Endodermal cell (in vitro differentiated cells): ENCODE measurements at regions not wholly inside any gene's neighbourhood (a gene's known extent, or its start where the extent isn't known, plus 50 kb on each side); places are given as distances from the start of the nearest gene placed in this dataset.

Experiments used
- DNase-seq: peaks from one replicate; pipeline ENCODE4 v3.0.0-alpha.2; 2017
- H3K27ac ChIP-seq: 2 replicates; pipeline ENCODE4 v1.5.1; 2013; ENCODE audit warnings: mild to moderate bottlenecking, low read depth, low read length, moderate library complexity
- H3K27me3 ChIP-seq: 2 replicates; pipeline ENCODE4 v1.6.1; 2013; ENCODE audit warnings: mild to moderate bottlenecking, low read length, moderate library complexity; ENCODE audit not compliant: insufficient read depth, control insufficient read depth, poor library complexity, severe bottlenecking
- H3K36me3 ChIP-seq: 2 replicates; pipeline ENCODE4 v1.7.0; 2013; ENCODE audit warnings: mild to moderate bottlenecking, low read length, moderate library complexity; ENCODE audit not compliant: control insufficient read depth, insufficient read depth
- H3K4me1 ChIP-seq: one replicate; pipeline ENCODE4 v1.7.0; 2013; ENCODE audit warnings: low read length; ENCODE audit not compliant: control insufficient read depth, insufficient read depth
- H3K4me3 ChIP-seq: 2 replicates; pipeline ENCODE4 v1.5.1; 2013; ENCODE audit warnings: mild to moderate bottlenecking, low read length, moderate library complexity
- H3K9ac ChIP-seq: 2 replicates; pipeline ENCODE4 v1.6.1; 2013; ENCODE audit warnings: mild to moderate bottlenecking, low read length, moderate library complexity; ENCODE audit not compliant: poor library complexity, severe bottlenecking; ENCODE audit errors: extremely low read depth
- H3K9me3 ChIP-seq: 2 replicates; pipeline ENCODE4 v1.6.1; 2013; ENCODE audit warnings: mild to moderate bottlenecking, low read length, moderate library complexity; ENCODE audit not compliant: control insufficient read depth
- H3K27ac Mint-ChIP-seq: 2 replicates; pipeline ENCODE4 v1.8.0; 2020; ENCODE audit warnings: mixed read lengths
- H3K27me3 Mint-ChIP-seq: 2 replicates; pipeline ENCODE4 v1.8.0; 2021; ENCODE audit warnings: mild to moderate bottlenecking, mixed read lengths; ENCODE audit not compliant: insufficient read depth
- H3K36me3 Mint-ChIP-seq: 2 replicates; pipeline ENCODE4 v1.8.0; 2020; ENCODE audit warnings: low read depth, mixed read lengths
- H3K4me1 Mint-ChIP-seq: 2 replicates; pipeline ENCODE4 v1.8.0; 2020; ENCODE audit warnings: mixed read lengths
- H3K4me3 Mint-ChIP-seq: 2 replicates; pipeline ENCODE4 v1.8.0; 2020; ENCODE audit warnings: mild to moderate bottlenecking, moderate library complexity, mixed read lengths
- H3K9me3 Mint-ChIP-seq: 2 replicates; pipeline ENCODE4 v1.8.0; 2020; ENCODE audit warnings: mild to moderate bottlenecking, mixed read lengths
- WGBS, 2 experiments: methylation state at CpG; one replicate each; pipeline versions ENCODE4 v1.1.5 to v1.1.7; 2013; ENCODE audit warnings: missing lambda C conversion rate in 2 of 2, mixed read lengths in 1 of 2; ENCODE audit not compliant: insufficient coverage in 1 of 2, insufficient read length in 1 of 2; 5-methylcytosine and 5-hydroxymethylcytosine counted together
- TF ChIP-seq, protein P1 (sequence below): fragments of 200-600 bp; sonication (generic); conservative IDR thresholded peaks from 2 replicates; pipeline ENCODE4 v1.5.0; 2021; ENCODE audit warnings: antibody characterized with exemption, mild to moderate bottlenecking

DNA sequence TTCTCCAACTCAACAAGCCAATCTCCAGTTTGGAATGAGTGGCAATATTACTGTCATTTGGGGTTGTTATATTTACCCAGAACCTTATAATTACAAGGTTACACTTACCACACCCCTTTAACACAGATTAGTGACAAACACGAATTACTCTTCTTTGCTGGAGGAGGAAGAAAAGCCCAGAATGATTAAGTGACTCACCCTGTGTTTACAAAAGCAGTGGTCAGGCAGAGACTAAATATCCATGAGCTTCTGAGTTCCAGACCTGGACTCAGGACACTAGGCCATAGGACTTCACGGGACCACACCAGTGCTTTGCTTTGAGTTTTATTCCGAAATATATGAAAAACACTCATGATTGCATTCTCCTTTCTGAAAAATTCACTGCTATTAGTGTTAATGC lies 370.8 kb downstream of the TLE1 start:
- TF ChIP-seq, protein P1, sequence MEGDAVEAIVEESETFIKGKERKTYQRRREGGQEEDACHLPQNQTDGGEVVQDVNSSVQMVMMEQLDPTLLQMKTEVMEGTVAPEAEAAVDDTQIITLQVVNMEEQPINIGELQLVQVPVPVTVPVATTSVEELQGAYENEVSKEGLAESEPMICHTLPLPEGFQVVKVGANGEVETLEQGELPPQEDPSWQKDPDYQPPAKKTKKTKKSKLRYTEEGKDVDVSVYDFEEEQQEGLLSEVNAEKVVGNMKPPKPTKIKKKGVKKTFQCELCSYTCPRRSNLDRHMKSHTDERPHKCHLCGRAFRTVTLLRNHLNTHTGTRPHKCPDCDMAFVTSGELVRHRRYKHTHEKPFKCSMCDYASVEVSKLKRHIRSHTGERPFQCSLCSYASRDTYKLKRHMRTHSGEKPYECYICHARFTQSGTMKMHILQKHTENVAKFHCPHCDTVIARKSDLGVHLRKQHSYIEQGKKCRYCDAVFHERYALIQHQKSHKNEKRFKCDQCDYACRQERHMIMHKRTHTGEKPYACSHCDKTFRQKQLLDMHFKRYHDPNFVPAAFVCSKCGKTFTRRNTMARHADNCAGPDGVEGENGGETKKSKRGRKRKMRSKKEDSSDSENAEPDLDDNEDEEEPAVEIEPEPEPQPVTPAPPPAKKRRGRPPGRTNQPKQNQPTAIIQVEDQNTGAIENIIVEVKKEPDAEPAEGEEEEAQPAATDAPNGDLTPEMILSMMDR = no peak
- no peaks in the 10 kb centered on the region for H3K4me1 Mint-ChIP-seq
- 90% methylated on average over 3 of the region's 3 CpGs; no CpG with 5 or more reads in 1 of the 2 experiments for WGBS, 2 experiments
- H3K27ac Mint-ChIP-seq = no peak overlapping the region
- Histone ChIP-seq H3K9me3 (peaks cover 21% of the 10 kb centered on the region), H3K27me3 (no peaks in the 10 kb centered on the region), H3K4me1 (no peaks in the 10 kb centered on the region), H3K36me3 (no peaks in the 10 kb centered on the region), H3K27ac (no peak overlapping the region), H3K4me3 (no peak overlapping the region), H3K9ac (no peak overlapping the region)
- no peak for DNase-seq
- H3K4me3 Mint-ChIP-seq = no peak overlapping the region
- peaks cover 4% of the 10 kb centered on the region for H3K36me3 Mint-ChIP-seq
- peaks cover 43% of the 10 kb centered on the region for H3K9me3 Mint-ChIP-seq
- H3K27me3 Mint-ChIP-seq = no peaks in the 10 kb centered on the region

- H3K27me3 Mint-ChIP-seq = no peaks in the 10 kb centered on the region
- no peak overlapping the region for H3K27ac Mint-ChIP-seq
- Histone ChIP-seq H3K27me3 (no peaks in the 10 kb centered on the region), H3K9me3 (peaks cover 15% of the 10 kb centered on the region), H3K27ac (no peak overlapping the region), H3K36me3 (no peaks in the 10 kb centered on the region), H3K4me1 (no peaks in the 10 kb centered on the region), H3K4me3 (no peak overlapping the region), H3K9ac (no peak overlapping the region)
- no peak for DNase-seq
- H3K4me1 Mint-ChIP-seq = no peaks in the 10 kb centered on the region
- H3K9me3 Mint-ChIP-seq = peaks cover 36% of the 10 kb centered on the region
- 90 to 95% methylated on average over 4 to 7 of the region's 7 CpGs for WGBS, 2 experiments
- H3K36me3 Mint-ChIP-seq = peaks cover 4% of the 10 kb centered on the region
- H3K4me3 Mint-ChIP-seq = no peak overlapping the region
- TF ChIP-seq, protein P1 = no peak
Observed at GRCh38 chr9:81317939-81318338, 371.4 kb downstream of the TLE1 start.

GRCh38 chr9:81317223-81317622 lies 372.1 kb downstream of the TLE1 start:
- Histone ChIP-seq H3K4me3 (no peak overlapping the region), H3K27me3 (no peaks in the 10 kb centered on the region), H3K9ac (no peak overlapping the region), H3K27ac (no peak overlapping the region), H3K36me3 (no peaks in the 10 kb centered on the region), H3K4me1 (no peaks in the 10 kb centered on the region), H3K9me3 (peaks cover 15% of the 10 kb centered on the region)
- peaks cover 4% of the 10 kb centered on the region for H3K36me3 Mint-ChIP-seq
- H3K4me3 Mint-ChIP-seq = no peak overlapping the region
- TF ChIP-seq, protein P1 = no peak
- peaks cover 36% of the 10 kb centered on the region for H3K9me3 Mint-ChIP-seq
- WGBS, 2 experiments = 94 to 100% methylated on average over 1 of the region's 1 CpG
- no peaks in the 10 kb centered on the region for H3K27me3 Mint-ChIP-seq
- no peak overlapping the region for H3K27ac Mint-ChIP-seq
- H3K4me1 Mint-ChIP-seq = no peaks in the 10 kb centered on the region
- DNase-seq = no peak
